Epithelial cell of esophagus (primary cell): ENCODE measurements at regions not wholly inside any gene's neighbourhood (a gene's known extent, or its start where the extent isn't known, plus 50 kb on each side); places are given as distances from the start of the nearest gene placed in this dataset.
"Not testable (repeated sequence)": the region's sequence is repeated elsewhere in the genome, so short reads cannot be mapped to it uniquely, and the experiment has no call there.

ENCODE experiments used
- DNase-seq: peaks from one replicate; pipeline ENCODE4 v3.0.0; 2010; ENCODE audit warnings: low read depth
- H3K4me3 ChIP-seq: 2 replicates; pipeline ENCODE4 v1.5.1; 2011; ENCODE audit warnings: mild to moderate bottlenecking, low read length, control low read depth
- CTCF ChIP-seq: IDR thresholded peaks from 2 replicates; pipeline ENCODE4 v1.5.1; 2011; ENCODE audit warnings: low read depth, mild to moderate bottlenecking, low read length, control low read depth, inconsistent platforms; ENCODE audit not compliant: insufficient read depth; ENCODE audit errors: missing control alignments

- no peak overlapping the region for H3K4me3 ChIP-seq
- no peak for TF ChIP-seq CTCF
- DNase-seq, result no peak
Measured at GRCh38 chr2:195548198-195548940, 108.7 kb upstream of the SLC39A10 start.

GRCh38 chr2:195547268-195547840 lies 109.7 kb upstream of the SLC39A10 start:
- not testable (repeated sequence) for DNase-seq, H3K4me3 ChIP-seq

GRCh38 chr2:195545811-195546210 lies 111.2 kb upstream of the SLC39A10 start:
- TF ChIP-seq CTCF, result no peak
- no peak overlapping the region for H3K4me3 ChIP-seq
- DNase-seq, result no peak

- TF ChIP-seq CTCF, result no peak
- DNase-seq, result peak; percentile 60
- H3K4me3 ChIP-seq, result no peak overlapping the region
Measured at GRCh38 chr2:195543902-195544894, 112.8 kb upstream of the SLC39A10 start.

- no peak for DNase-seq
- no peak for TF ChIP-seq CTCF
- no peak overlapping the region for H3K4me3 ChIP-seq
Measured at GRCh38 chr2:195543063-195543462, 114.0 kb upstream of the SLC39A10 start.

- H3K4me3 ChIP-seq, result no peak overlapping the region
- TF ChIP-seq CTCF, result no peak
- DNase-seq, result no peak
Measured at GRCh38 chr2:195542067-195542466, 115.0 kb upstream of the SLC39A10 start.

- DNase-seq, result no peak
- no peak for TF ChIP-seq CTCF
- H3K4me3 ChIP-seq, result no peak overlapping the region
Measured at GRCh38 chr2:195538937-195539336, 118.1 kb upstream of the SLC39A10 start.
